NCI-H82 treated with DMSO at 0.1 percent for 48 hours (cell line): ENCODE measurements at regions not wholly inside any gene's neighbourhood (a gene's known extent, or its start where the extent isn't known, plus 50 kb on each side); places are given as distances from the start of the nearest gene placed in this dataset.

ENCODE experiments used
- DNase-seq: peaks from one replicate; lab custom pipeline; 2025; ENCODE audit not compliant: unreplicated experiment; lab: John Stamatoyannopoulos, UW

- DNase-seq = no peak
These were observed 1414.2 kb downstream of the EFNB2 start for GRCh38 chr13:105121221-105121620.

- DNase-seq = no peak
These were observed 1417.0 kb downstream of the EFNB2 start for GRCh38 chr13:105118426-105118985.

GRCh38 chr13:105116966-105117365 is 1418.5 kb downstream of the EFNB2 start:
- no peak for DNase-seq

- DNase-seq = no peak
These were observed 1422.9 kb downstream of the EFNB2 start for GRCh38 chr13:105112561-105112960.

GRCh38 chr13:105107781-105108180 is 1427.7 kb downstream of the EFNB2 start:
- DNase-seq = no peak

GRCh38 chr13:105105471-105105870 is 1430.0 kb downstream of the EFNB2 start:
- no peak for DNase-seq

GRCh38 chr13:105097521-105097920 is 1437.9 kb downstream of the EFNB2 start:
- DNase-seq = no peak

- no peak for DNase-seq
These were observed 1445.4 kb downstream of the EFNB2 start for GRCh38 chr13:105089858-105090643.

GRCh38 chr13:105087945-105088344 is 1447.5 kb downstream of the EFNB2 start:
- no peak for DNase-seq

GRCh38 chr13:105084931-105085330 is 1450.5 kb downstream of the EFNB2 start:
- no peak for DNase-seq

GRCh38 chr13:105083992-105084391 is 1451.5 kb downstream of the EFNB2 start:
- peak; percentile 95 for DNase-seq

GRCh38 chr13:105074755-105075154 is 1460.7 kb downstream of the EFNB2 start:
- no peak for DNase-seq

GRCh38 chr13:105073041-105073440 is 1462.4 kb downstream of the EFNB2 start:
- no peak for DNase-seq

GRCh38 chr13:105070452-105070851 is 1465.0 kb downstream of the EFNB2 start:
- DNase-seq = no peak

- DNase-seq = no peak
These were observed 1466.4 kb downstream of the EFNB2 start for GRCh38 chr13:105069106-105069505.

- DNase-seq = no peak
These were observed 1471.8 kb downstream of the EFNB2 start for GRCh38 chr13:105063676-105064075.

GRCh38 chr13:105059786-105060185 is 1475.7 kb downstream of the EFNB2 start:
- DNase-seq = no peak

GRCh38 chr13:105058517-105058916 is 1476.9 kb downstream of the EFNB2 start:
- DNase-seq = no peak

- no peak for DNase-seq
These were observed 1482.8 kb downstream of the EFNB2 start for GRCh38 chr13:105052711-105053110.

- no peak for DNase-seq
These were observed 1484.8 kb downstream of the EFNB2 start for GRCh38 chr13:105050686-105051085.

- DNase-seq = no peak
These were observed 1486.8 kb downstream of the EFNB2 start for GRCh38 chr13:105048677-105049076.

GRCh38 chr13:105047676-105048295 is 1487.7 kb downstream of the EFNB2 start:
- no peak for DNase-seq
